Sigmoid colon (tissue), 4 donors: ENCODE measurements at regions not wholly inside any gene's neighbourhood (a gene's known extent, or its start where the extent isn't known, plus 50 kb on each side); places are given as distances from the start of the nearest gene placed in this dataset.

Experiments
- EP300 ChIP-seq, 4 donors: sonication (generic); formaldehyde crosslinking; IDR thresholded peaks; one replicate each; pipeline ENCODE4 v1.6.1; 2017; ENCODE audit warnings: antibody characterized with exemption in 4 of 4
- TF ChIP-seq, protein P1 (sequence below), 4 experiments: fragments of 450-650 bp in 3 of 4; fragments of 200-600 bp in 1 of 4; IDR thresholded peaks; one replicate each; pipeline ENCODE4 v1.5.1; 2016 to 2019; ENCODE audit warnings: antibody characterized with exemption in 4 of 4, mild to moderate bottlenecking in 3 of 4, moderate library complexity in 2 of 4

DNA sequence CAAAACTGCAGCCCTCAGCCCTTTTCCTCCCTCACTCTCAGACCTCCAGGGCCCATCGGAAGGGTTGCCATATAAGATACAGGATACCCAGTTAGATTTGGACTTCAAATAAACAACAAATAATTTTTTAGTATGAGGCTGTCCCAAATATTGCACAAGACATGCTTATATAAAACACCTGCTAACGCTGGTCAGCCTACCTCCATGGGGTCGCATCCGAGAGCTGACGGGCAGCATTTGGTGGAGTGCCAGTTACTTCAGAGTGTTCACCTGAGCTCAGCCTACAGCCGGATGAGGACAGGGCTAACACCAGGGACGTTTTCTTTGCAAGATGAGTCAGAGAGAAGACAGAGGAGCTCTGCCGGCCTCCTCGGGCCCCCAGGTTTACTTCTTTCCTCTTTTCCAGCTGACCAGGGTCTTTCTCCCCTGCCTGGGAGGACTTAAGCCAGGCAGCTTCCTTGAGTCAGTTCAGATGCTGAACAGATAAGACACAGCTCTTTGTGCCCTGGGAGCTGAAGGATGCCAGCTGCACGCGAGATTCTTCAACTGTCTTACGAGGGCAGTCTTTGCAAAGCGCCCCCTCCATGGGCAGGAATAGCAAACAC, 141.2 kb upstream of the KCNG1 start:
- TF ChIP-seq, protein P1, sequence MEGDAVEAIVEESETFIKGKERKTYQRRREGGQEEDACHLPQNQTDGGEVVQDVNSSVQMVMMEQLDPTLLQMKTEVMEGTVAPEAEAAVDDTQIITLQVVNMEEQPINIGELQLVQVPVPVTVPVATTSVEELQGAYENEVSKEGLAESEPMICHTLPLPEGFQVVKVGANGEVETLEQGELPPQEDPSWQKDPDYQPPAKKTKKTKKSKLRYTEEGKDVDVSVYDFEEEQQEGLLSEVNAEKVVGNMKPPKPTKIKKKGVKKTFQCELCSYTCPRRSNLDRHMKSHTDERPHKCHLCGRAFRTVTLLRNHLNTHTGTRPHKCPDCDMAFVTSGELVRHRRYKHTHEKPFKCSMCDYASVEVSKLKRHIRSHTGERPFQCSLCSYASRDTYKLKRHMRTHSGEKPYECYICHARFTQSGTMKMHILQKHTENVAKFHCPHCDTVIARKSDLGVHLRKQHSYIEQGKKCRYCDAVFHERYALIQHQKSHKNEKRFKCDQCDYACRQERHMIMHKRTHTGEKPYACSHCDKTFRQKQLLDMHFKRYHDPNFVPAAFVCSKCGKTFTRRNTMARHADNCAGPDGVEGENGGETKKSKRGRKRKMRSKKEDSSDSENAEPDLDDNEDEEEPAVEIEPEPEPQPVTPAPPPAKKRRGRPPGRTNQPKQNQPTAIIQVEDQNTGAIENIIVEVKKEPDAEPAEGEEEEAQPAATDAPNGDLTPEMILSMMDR (IDR thresholded peaks at IDR 0.05), result no peak
- TF ChIP-seq EP300 (IDR thresholded peaks at IDR 0.05), result no peak
